ENCODE measurements at regions not wholly inside any gene's neighbourhood (a gene's known extent, or its start where the extent isn't known, plus 50 kb on each side); places are given as distances from the start of the nearest gene placed in this dataset.

DNA sequence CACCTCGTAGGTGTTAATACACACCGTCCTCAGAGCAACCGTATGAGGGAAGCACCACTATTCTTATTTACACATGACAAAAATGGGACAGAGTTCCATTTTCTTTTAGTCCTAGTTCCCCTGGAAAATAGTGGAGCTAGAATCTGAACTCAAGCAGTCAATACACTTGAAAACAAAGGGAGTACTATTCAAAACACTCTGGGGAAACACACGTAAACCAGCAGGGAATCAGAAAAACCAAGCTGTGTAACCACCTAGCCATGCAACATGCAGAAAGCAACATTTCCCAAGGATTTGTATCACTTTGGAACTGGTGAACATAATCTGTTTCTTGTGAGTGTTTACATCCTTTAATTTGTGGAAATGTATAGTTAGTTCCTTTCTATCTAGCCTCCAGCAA, 208.2 kb downstream of the UBE2E3 start:
- no peak for TF ChIP-seq POLR2AphosphoS5 (IDR thresholded peaks at IDR 0.05; ENCODE audit: low read depth, low read length)
- no peak for TF ChIP-seq POLR2A (IDR thresholded peaks at IDR 0.05; ENCODE audit: low read depth, low read length)
- TF ChIP-seq TAF1 (IDR thresholded peaks at IDR 0.05; ENCODE audit: borderline replicate concordance, low read depth, low read length), result no peak

Data from GM12892 (cell line).